Fibroblast of the conjunctiva (primary cell): ENCODE measurements at regions not wholly inside any gene's neighbourhood (a gene's known extent, or its start where the extent isn't known, plus 50 kb on each side); places are given as distances from the start of the nearest gene placed in this dataset.
"Not testable (repeated sequence)": the region's sequence is repeated elsewhere in the genome, so short reads cannot be mapped to it uniquely, and the experiment has no call there.

Source experiments
- DNase-seq: peaks from one replicate; pipeline ENCODE4 v3.0.0-alpha.2; 2010; ENCODE audit warnings: low read depth

DNA sequence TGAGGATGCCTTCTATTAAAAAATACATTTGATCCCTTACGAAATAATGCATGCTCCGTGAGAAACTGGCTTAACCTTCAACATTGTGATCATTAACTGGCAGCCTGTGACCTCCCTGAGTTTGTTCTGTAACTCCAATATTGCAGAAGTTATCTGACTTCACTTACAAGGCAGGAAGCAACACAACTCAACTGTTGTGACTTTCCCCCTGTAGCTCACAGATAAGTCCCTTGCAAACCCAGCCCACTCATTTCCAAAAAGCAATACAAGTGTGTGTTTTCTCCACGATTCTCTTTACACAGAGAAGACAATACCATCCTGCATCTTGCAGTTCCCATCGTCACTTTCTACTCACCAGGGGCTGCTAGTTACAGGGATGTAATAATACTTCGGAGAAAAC, 304.7 kb upstream of the TMEM132C start:
- no peak for DNase-seq

DNA sequence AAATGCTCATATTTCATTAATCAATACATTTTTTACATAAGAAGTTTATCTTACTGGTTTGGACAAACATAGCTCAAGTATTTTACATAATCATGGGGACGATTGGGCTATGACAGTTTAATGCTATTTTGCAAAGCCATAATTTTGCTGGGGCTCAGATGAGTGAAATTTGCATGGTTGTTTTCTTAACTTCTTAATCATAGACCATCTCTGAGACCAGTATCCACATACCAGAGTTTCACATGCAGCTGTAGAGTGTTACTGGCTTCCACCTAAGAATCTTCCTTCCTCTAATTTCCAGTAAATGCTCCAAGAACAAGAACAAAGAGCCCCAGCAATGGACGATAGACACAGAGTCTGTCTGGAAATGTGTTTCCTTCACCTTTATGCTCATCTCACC, 303.0 kb upstream of the TMEM132C start:
- no peak for DNase-seq

DNA sequence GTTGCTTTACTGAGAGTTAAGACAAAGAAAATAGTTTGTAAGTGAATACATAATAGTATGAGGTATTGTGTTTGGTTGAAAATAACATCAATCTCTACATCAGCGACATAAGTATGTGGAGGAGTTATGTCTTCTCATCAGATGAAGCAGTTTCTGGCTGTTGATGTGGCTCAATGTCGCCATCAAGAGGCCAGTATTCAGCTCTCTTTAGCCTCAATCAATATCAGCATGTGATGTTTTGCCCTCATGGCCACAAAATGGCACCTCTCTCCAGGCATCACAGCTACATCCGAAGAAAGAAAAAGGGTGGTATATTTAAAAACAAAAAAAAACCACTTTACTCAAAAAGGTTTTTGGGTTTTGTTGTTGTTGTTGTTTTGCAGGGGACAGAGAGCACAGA, 302.3 kb upstream of the TMEM132C start:
- DNase-seq, result no peak

DNA sequence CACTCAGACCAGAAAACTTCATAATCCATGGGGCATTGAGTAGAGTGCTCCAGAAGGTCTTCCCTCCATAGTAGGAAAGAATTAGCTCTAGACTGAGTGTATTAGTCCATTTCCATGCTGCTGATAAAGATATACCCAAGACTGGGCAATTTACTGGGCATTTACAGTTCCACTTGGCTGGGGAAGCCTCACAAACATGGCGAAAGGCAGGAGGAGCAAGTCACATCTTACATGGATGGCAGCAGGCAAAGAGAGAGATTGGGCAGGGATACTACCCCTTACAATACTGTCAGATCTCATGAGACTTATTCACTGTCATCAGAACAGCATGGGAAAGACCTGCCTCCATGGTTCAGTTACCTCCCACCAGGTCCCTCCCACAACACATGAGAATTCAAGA, 300.6 kb upstream of the TMEM132C start:
- no peak for DNase-seq

DNA sequence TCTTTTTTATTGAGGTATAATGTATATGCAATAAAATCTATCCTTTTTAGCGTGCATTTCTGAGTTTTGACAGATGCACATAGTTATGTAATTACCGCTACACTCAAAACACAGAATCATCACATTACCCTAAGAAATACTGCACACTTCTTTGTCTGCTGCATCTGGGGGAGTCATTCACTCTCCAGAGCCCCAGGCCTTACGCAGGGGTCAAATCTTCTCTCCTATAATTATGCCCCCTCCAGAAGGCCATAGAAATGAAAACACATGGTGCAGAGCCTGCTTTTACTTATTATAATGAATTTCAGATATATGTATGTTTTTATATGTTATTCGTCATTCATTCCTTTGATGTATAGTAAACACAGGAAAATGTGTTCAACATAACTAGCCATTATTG, 296.5 kb upstream of the TMEM132C start:
- no peak for DNase-seq

DNA sequence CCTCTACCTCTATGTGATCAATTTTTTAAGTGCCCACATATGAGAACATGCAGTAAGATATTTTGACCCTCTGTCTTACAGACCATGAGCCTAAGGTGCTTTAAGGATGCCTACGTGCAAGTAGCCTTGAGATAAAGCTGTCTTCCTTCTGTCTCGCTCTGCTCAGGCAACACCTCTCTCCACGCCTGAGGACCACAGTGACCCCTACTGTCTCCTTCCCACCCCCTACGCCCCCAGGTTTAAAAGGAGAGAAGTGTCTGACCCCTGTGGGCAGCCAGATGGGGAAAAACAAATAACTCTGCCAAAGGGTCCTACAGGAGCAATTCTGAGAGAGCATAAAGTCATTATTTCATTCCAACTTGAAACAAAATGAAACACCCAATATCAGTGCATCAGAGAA, 286.4 kb upstream of the TMEM132C start:
- DNase-seq, result no peak

DNA sequence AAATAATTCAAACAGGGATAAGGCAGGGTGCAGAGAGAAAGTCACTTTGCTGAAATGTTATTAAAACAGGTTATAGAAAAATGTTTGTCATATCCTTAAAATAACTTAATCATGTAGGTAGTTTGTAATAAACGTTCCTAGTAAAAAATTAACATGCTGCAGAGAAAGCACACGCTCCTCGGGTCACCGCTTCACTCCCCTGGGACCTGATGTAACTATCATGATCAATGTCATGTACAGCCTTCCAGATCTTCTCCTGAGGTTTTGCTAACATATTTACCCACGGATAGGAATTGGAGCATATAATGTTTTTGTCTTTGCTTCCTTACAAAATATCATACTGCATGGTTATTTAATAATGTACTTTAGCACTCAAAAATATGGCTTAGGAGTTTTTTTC, 285.1 kb upstream of the TMEM132C start:
- DNase-seq, result no peak

DNA sequence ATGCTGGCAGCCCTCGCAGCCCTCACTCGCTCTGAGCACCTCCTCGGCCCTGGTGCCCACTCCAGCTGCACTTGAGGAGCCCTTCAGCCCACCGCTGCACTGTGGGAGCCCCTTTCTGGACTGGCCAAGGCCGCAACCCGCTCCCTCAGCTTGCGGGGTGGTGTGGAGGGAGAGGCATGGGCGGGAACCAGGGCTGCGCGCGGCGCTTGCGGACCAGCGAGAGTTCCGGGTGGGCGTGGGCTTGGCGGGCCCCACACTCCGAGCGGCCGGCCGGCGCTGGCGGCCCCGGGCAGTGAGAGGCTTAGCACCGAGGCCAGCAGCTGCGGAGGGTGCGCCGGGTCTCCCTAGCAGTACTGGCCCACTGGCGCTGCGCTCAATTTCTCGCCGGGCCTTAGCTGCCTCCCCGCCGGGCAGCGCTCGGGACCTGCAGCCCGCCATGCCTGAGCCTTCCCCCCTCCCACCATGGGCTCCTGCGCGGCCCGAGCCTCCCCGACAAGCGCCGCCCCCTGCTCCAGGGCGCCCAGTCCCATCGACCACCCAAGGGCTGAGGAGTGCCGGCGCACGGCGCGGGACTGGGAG, 283.7 kb upstream of the TMEM132C start:
- DNase-seq, result not testable (repeated sequence)

DNA sequence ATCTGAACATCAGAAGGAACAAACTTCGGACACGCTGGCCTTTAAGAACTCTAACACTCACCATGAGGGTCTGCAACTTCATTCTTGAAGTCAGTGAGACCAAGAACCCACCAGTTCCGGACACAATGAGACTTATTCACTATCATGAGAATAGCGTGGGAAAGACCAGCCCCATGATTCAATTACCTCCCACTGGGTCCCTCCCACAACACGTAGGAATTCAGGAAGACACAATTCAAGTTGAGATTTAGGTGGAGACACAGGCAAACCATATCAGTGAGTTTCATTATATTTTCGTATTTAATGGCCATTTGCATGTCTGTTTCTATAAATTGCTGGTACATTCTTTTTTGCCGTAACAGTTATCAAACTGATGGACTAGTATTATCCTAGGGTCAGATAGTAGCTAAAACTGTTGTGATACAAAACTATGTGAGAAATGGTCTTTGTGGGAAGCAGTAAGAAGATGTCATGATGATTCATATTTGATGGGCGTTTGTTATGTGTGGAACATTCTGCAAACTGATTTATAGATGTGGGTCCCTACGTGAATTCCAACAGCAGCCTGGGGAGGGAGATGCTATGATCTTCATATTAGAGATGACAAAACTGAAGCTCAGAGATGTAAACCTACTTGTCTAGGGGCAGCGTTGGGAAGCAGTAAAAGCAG, 282.4 kb upstream of the TMEM132C start:
- no peak for DNase-seq

DNA sequence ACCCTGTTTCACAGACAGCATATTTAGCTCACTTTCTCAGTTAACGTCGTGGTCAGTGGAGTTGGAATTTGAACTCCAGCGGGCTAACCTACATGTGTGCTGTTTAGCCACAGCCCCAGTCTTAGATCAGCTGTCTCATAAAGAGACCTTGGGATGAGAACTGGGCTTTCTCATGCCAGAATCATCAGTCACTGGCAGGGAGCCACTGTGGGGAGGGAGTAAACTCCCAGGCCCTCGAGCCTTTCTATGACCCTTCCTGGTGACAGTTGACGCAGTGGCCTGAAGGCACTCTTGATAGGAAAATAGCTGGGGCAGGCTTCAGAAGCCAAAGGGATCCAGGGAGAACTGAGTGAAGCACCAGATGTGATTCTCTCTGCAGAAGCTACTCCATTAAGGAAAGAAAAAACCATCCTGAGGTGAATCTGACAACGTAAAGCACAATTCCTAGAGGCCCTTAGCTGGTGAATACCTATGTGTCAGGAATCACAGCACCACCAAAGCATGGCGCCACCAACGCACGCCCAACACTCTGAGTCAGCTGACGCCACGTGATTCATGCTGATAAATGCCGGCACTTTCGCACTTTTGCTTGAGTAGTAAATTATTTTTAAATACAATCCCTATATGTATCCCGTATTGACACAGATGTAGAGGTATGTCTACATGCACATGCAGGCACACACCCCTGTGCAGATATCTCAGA, 279.6 kb upstream of the TMEM132C start:
- no peak for DNase-seq

DNA sequence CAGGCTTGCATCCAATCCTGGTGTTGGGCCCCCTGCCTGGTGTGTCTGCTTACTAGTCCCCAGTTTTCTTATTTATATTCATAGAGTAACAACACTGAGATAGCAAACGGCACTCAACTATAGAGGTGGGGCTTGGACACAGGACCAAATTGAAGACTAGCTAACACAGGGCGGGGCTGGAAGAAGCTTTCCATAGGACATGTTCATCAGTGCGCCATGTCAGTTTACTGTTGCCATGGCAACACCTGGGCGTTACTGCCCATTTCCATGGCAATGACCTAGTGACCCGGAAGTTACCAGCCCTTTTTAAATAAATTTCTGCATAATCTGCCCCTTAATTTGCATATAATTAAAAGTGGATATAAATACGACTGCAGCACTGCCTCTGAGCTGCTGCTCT, 275.5 kb upstream of the TMEM132C start:
- no peak for DNase-seq

DNA sequence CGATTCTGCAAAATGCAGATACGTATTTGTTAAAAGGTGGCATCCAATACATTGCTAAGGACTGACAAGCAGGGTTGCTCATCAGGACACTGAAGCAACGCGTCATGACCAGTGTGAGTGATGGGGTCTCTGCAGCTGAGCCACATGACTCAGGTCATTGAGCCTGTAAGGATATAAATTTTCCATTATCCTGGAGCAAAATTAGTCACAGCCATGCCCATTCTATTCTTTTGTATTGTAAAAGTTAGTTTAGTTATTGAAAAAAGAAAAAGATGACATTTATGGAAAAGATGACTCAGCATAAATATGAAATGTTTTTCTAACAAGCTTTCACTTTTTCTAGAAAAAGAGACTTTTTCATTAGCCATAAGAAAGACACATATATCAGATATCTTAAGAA, 268.0 kb upstream of the TMEM132C start:
- no peak for DNase-seq

DNA sequence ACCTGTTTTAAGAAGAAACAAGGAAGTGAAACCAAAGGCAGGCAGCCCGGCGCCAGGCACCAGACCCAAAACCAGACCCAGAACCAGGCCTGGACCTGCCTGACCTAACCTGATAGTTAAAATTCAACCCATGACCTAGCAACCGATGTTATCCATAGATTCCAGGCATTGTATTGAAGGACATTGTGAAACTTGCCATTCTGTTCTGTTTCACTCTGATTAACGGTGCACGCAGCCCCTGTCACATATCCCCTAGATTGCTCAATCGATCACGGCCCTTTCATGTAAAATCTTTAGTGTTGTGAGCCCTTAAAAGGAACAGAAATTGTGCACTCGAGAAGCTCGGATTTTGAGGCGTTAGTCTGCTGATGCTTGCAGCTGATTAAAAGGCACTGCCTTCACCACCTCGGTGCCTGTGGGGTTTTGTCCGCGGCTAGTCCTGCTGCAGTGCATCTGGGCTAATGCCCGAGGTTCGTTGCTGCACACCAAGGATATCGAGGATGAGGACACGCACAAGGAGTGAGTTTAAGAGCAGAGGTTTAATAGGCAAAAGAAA, 262.5 kb upstream of the TMEM132C start:
- DNase-seq, result no peak

DNA sequence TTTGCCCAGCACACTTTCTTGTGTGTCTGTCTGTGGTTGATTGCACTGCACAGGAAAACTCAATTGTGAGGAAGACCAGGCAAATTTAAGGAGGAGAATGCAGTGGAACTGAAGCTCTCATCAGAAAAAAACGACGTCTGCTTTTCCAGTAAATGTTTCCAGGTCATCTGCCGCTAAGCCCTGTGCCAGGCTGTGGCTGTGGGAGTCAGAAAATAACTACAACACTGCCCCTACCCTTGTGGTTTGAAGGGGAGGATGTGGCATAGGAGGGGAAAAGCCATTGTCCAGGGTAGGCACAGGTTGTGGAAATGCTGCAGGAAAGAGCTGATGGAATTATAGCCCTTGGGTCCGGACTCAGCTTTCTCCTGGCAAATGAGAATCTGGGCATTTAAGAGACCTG, 259.7 kb upstream of the TMEM132C start:
- DNase-seq, result no peak

DNA sequence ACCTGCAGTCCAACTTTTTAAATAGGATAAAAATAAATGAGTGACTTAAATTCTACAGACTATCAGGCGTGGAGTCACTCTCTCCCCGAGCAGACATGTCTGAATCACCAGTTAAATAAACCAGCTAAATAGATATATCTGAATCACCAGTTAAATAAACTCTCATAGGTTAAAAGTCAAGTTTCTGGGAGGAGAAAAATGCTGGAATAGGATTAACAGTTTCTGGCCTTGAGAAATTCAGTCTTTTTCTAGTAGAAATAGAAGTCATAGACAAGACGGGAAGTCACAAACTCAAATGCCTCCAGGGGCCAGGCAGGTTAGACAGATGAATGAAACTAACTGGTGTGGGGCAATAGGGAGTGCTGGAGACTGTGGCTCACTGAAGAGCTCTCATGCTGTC, 258.6 kb upstream of the TMEM132C start:
- DNase-seq, result no peak

DNA sequence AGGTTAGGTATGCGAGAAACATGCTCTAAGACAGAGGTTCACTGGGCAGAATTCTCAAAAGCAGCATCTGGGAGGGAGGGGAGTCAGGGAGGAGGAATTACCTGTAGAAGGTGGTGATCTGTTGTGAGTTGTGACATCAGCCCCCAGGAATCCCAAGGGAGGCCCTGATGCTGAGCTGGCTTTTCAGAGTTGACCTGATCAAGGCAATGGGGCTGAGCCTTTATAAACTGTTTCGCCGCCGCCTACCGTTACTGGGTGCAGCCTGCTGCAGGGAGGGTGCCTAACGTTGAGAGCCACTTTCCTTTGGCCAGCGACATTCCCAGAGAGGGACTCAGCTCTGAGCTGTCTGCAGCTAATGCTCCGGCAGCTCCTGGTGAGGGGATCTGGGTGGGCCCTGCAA, 257.9 kb upstream of the TMEM132C start:
- no peak for DNase-seq

DNA sequence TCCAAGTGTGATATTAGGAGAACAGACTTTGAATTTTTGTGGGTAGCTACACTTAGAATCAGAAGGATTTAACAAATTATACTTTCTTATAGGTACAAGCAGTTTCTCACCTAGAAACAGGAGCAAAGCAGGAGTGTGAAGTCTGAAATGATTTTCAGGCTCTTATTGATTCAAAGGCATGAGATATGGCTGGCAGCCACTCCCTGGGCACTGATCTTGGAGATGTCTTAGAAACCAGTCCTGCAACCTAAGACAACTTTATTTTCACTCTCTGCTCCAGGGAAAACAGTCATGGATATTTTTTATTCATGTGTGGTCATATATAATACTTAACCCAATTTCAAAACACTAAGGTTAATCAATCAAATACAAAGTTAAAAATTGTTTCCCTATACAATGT, 254.9 kb upstream of the TMEM132C start:
- no peak for DNase-seq

DNA sequence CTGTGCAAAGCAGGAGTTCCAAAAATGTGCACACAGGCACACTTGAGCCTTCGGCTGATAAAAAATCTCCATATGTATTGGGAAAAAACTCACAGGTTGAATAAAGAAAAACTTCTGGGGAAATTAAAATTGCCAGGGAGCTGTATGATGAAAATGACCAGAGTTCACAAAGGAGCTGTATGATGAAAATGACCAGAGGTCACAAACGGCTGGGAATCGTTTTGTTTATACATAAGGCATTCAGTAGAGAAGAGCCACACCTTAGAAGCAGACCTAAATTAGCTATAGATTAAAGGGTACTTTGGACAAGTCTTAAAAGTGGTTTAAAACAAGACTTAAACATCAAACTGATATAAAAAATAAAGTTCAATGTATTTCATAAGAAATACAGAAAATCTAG, 251.7 kb upstream of the TMEM132C start:
- DNase-seq, result no peak

DNA sequence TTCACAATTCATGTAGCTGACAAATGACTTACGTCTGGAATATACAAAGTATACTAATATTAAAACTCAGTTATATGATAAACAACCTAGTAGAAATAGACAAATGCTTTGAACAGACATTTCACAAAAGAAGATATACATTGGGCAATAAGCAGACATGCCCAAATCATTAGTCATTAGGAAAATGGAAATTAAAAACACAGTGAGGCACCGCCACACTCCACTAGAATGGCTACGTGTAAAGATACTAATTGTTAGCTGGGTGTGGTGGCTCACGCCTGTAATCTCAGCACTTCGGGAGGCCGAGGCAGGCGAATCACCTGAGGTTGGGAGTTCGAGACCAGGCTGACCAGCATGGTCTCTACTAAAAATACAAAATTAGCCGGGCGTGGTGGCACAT, 248.9 kb upstream of the TMEM132C start:
- DNase-seq, result no peak

DNA sequence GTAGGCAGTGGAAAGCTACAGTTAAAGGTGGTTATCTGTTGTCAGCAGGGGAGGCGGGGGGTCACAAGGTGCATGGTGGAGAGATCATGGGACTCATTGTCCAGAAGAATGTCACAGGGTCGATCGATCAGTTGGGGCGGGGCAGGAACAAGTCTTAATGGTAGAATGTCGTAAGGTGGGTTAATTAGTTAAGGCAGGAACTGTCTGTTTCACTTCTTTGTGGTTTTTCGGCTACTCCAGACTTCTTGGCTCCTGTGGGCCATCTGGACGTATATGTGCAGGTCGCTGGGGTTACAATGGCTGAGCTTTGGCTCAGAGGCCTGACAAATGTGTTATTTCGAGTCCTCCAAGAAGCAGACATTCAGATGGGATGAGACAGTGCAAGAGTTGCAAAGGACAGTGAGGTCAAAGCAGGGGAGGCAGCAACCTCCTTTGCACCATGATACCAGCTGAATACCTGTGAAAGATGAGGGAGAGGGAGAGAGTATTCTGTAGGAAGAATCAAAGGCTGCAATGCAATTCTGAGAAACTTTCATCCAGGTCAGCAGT, 246.9 kb upstream of the TMEM132C start:
- DNase-seq, result no peak

DNA sequence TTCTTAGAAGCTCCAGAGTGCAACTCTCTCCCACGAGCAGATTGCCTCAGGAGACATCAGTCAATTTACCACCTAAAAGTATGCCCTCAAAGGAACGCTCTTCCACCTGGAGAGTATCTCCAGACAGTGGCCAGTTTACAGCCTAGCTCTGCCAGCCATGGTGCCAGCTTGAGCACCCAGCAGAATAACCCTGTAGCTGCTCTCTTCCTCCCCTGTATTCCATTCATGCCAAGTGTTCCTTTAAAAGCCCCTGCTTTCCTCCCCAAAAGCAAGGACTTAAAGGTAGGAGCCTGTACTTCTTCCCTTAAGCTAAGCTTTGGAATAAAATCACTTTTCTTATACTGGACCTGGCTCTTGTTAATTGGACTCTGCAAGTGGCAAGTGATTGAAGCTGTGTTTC, 245.4 kb upstream of the TMEM132C start:
- DNase-seq, result no peak

DNA sequence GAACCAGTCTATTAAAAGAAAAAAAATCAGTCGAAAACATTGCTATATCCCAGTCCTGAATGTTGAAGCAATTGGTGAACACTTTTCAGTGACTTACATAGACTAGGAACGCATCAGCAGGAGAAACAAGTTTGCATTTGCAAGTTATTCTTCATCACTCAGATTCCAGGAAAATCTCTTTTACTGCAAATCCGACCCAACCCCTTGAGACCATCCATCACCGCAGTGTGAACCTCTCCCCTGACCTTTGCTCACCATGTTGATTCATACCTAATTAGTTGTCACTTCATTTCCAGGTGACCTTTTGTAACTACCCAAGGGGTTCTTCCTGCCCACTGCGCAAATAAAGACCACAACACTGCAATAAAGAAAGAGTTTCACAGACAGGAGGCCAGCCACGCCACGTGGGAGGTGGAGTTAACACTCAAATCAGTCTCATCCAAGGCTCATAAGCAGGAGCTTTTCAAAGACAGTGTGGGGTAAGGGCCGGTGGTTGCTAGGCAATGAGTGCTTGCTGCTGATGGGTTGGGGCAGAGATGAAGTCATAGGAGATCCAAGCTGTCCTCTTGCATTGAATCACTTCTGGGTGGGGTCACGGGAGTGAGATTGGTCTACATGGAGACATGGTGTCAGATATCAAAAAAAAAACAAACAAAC, 241.3 kb upstream of the TMEM132C start:
- no peak for DNase-seq
